ENCODE measurements at regions not wholly inside any gene's neighbourhood (a gene's known extent, or its start where the extent isn't known, plus 50 kb on each side); places are given as distances from the start of the nearest gene placed in this dataset.

GRCh38 chr2:7289697-7290096, 372.5 kb downstream of the RNF144A start:
- TF ChIP-seq CTCF (IDR thresholded peaks at IDR 0.05; ENCODE audit: low read length) (no peak), EZH2 (optimal IDR thresholded peaks at IDR 0.05; ENCODE audit: low read depth, low read length) (no peak), EZH2phosphoT487 (IDR thresholded peaks at IDR 0.05; ENCODE audit: low read length) (no peak)
